Activated B cell treated with CpG ODN at 0.5 μM for 24 hours (primary cell): ENCODE measurements at regions not wholly inside any gene's neighbourhood (a gene's known extent, or its start where the extent isn't known, plus 50 kb on each side); places are given as distances from the start of the nearest gene placed in this dataset.

Experiments used
- ATAC-seq: fragments of 200-7000 bp; cut with Tn5 transposase; one replicate; pipeline ENCODE4 v1.10.0; 2021; ENCODE audit warnings: low read depth, mild to moderate bottlenecking, moderate library complexity
- CTCF ChIA-PET: fragments of 350-600 bp; sonication (Branson Sonifier 250); formaldehyde crosslinking; loops from one replicate; lab custom pipeline; 2021; ENCODE audit warnings: antibody characterized with exemption; lab: Charles Lee
- POLR2A ChIA-PET: fragments of 350-600 bp; sonication (Branson Sonifier 250); formaldehyde crosslinking; loops from one replicate; lab custom pipeline; 2021; ENCODE audit warnings: antibody characterized with exemption; lab: Charles Lee
- DNase-seq: peaks from one replicate; pipeline ENCODE4 v3.0.0; 2022
- H3K27ac Mint-ChIP-seq: one replicate; pipeline ENCODE4 v1.8.0; 2020; ENCODE audit warnings: mixed read lengths
- H3K27me3 Mint-ChIP-seq: one replicate; pipeline ENCODE4 v1.8.0; 2021; ENCODE audit warnings: mixed read lengths
- H3K36me3 Mint-ChIP-seq: one replicate; pipeline ENCODE4 v1.8.0; 2021; ENCODE audit warnings: low read depth, mixed read lengths
- H3K4me1 Mint-ChIP-seq: one replicate; pipeline ENCODE4 v1.8.0; 2021; ENCODE audit warnings: mixed read lengths
- H3K4me3 Mint-ChIP-seq: one replicate; pipeline ENCODE4 v1.8.0; 2020; ENCODE audit warnings: mild to moderate bottlenecking, mixed read lengths
- H3K9me3 Mint-ChIP-seq: one replicate; pipeline ENCODE4 v1.8.0; 2020; ENCODE audit warnings: mixed read lengths
- CTCF ChIP-seq: fragments of 200-600 bp; IDR thresholded peaks from one replicate; pipeline ENCODE4 v1.8.0; 2022; ENCODE audit warnings: antibody characterized with exemption, mild to moderate bottlenecking
- intact Hi-C: fragments of 100-400 bp; cut with micrococcal nuclease; formaldehyde crosslinking; loops from one replicate; pipeline ENCODE4 v1.15.1; 2024

- H3K4me1 Mint-ChIP-seq: no peaks in the 10 kb centered on the region
- no peak for DNase-seq
- TF ChIP-seq CTCF: no peak
- ATAC-seq: no peak
- ChIA-PET CTCF (no interaction called here), POLR2A (no interaction called here)
- H3K27ac Mint-ChIP-seq: no peak overlapping the region
- H3K27me3 Mint-ChIP-seq: peaks cover 9% of the 10 kb centered on the region
- no peaks in the 10 kb centered on the region for H3K9me3 Mint-ChIP-seq
- H3K36me3 Mint-ChIP-seq: no peaks in the 10 kb centered on the region
- intact Hi-C loops: no loop called here
- H3K4me3 Mint-ChIP-seq: no peak overlapping the region
Measured at GRCh38 chr11:27253224-27253623, 109.8 kb downstream of the CCDC34 start.

DNA sequence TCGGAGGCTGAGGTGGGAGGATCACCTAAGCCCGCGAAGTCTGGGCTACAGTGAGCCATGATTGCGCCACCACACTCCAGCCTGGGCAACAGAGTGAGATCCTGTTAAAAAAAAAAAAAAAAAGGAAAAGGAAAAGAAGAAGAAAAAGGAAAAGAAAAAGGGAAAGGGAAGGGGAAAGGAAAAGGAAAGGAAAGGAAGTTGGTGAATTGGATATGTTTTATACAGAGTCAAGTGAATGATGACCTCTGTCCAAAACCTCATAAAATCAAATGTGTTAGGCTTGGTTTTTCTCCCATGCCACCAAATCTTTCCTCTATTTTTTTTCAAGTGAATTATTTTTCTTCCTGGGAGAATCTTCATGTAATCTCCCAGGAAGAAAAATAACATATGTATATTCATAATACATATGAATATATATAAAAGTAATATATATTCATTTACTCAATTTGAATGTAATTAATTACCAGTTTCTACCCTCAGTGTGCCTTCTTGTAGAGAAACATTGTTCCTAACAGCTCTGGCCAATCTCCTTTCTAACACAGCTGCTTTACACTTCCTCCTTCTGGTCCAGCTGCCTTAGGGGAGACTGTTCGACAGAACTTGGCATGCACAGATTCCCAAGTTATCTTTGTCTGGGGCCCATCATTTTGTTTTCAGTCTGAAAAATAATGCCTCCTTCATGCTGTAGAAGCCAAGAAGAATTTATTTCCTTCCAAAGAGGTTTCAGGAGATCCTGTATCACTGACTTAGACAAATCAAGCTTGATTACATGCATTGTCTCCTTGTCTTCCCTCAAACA, 111.9 kb downstream of the CCDC34 start:
- no peaks in the 10 kb centered on the region for H3K4me1 Mint-ChIP-seq
- no peaks in the 10 kb centered on the region for H3K9me3 Mint-ChIP-seq
- no peak overlapping the region for H3K27ac Mint-ChIP-seq
- H3K4me3 Mint-ChIP-seq: no peak overlapping the region
- peaks cover 5% of the 10 kb centered on the region for H3K27me3 Mint-ChIP-seq
- DNase-seq: no peak
- POLR2A ChIA-PET: no interaction called here
- no peak for ATAC-seq
- CTCF ChIA-PET: interaction anchor here (1.2 to 1.3 kb wide), 2 partner anchors 17 to 45 kb away, joined by 3 to 4 read pairs; no protein-coding TSS in a partner anchor
- intact Hi-C loops: no loop called here
- H3K36me3 Mint-ChIP-seq: no peaks in the 10 kb centered on the region
- TF ChIP-seq CTCF: no peak

DNA sequence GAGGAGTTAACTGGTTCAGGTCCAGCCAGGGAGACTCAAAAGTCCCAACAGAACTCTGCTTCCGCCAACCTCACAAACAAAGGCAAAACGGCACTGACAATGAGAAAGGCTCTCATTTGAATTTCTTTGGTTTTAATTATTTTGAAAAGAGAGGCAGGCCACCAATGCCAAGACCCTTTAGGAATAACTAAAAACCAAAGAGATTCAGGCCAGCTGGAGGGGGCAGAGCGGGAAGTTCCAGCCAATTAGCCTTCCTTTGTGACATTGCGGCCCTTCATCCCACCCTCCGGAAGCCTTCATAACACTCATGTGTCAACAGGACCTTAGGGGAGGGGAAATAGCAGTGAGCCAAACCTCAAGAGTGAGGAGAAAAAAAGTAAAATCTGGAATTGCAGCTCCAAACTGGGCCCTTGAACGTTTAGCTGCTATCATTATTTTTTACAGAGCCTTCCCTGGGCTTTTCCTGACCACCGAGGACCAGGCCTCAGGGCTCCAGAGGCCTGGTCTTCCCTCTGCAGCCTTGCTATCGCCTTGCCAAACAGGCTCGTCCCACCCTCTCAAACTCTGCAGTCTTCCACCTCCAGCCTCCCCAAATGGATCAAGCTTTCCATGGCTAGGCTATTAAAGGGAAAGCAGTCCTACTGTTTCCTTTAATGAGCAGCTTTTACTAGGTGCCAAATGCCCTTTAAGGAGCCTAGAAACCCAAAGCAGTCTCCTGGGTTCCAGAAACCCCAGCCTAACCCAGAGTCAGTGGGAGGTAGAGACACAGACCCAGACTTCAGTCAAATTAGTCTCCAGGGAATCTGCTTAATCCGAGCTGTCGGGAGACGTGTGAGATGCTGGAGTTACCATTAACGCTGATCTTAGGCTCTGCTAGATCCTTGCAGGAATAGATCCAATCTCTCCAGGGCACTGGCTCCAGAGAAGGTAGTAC, 114.2 kb downstream of the CCDC34 start:
- Mint-ChIP-seq H3K4me1 (no peaks in the 10 kb centered on the region), H3K4me3 (no peak overlapping the region), H3K36me3 (no peaks in the 10 kb centered on the region), H3K9me3 (no peaks in the 10 kb centered on the region), H3K27ac (no peak overlapping the region), H3K27me3 (no peaks in the 10 kb centered on the region)
- intact Hi-C loops: no loop called here
- TF ChIP-seq CTCF: no peak
- CTCF ChIA-PET: no interaction called here
- no peak for DNase-seq
- no peak for ATAC-seq
- POLR2A ChIA-PET: no interaction called here

- Mint-ChIP-seq H3K36me3 (no peaks in the 10 kb centered on the region), H3K4me3 (no peak overlapping the region), H3K4me1 (no peaks in the 10 kb centered on the region), H3K27ac (no peak overlapping the region), H3K27me3 (peaks cover 2% of the 10 kb centered on the region), H3K9me3 (no peaks in the 10 kb centered on the region)
- no peak for ATAC-seq
- no peak for DNase-seq
- TF ChIP-seq CTCF: no peak
- intact Hi-C loops: no loop called here
- POLR2A ChIA-PET: no interaction called here
- CTCF ChIA-PET: interaction anchor here (2.0 kb wide), 1 partner anchor 64 kb away, joined by 4 read pairs; no protein-coding TSS in a partner anchor
Measured at GRCh38 chr11:27247660-27248059, 115.4 kb downstream of the CCDC34 start.

GRCh38 chr11:27246925-27247324, 116.1 kb downstream of the CCDC34 start:
- Mint-ChIP-seq H3K9me3 (no peaks in the 10 kb centered on the region), H3K36me3 (no peaks in the 10 kb centered on the region), H3K4me1 (no peaks in the 10 kb centered on the region), H3K27me3 (peaks cover 2% of the 10 kb centered on the region), H3K4me3 (no peak overlapping the region), H3K27ac (no peak overlapping the region)
- intact Hi-C loops: no loop called here
- ChIA-PET POLR2A (interaction anchor here (0.7 kb wide), 1 partner anchor 13 kb away, joined by 3 read pairs; no protein-coding TSS in a partner anchor), CTCF (interaction anchor here (2.0 kb wide), 1 partner anchor 63 kb away, joined by 4 read pairs; no protein-coding TSS in a partner anchor)
- ATAC-seq: no peak
- no peak for TF ChIP-seq CTCF
- no peak for DNase-seq
